KBM-7 (cell line): ENCODE measurements at regions not wholly inside any gene's neighbourhood (a gene's known extent, or its start where the extent isn't known, plus 50 kb on each side); places are given as distances from the start of the nearest gene placed in this dataset.

Experiments
- DNase-seq: peaks from one replicate; pipeline ENCODE4 v3.0.0-alpha.2; 2015
- in situ Hi-C: fragments of 300-500 bp; cut with MboI; formaldehyde crosslinking; loops from 2 replicates; pipeline ENCODE4 v1.14.3; 2020; ENCODE audit warnings: low sequenced_read_pairs, low pct_unique_long_range_greater_than_20kb, mixed read lengths

DNA sequence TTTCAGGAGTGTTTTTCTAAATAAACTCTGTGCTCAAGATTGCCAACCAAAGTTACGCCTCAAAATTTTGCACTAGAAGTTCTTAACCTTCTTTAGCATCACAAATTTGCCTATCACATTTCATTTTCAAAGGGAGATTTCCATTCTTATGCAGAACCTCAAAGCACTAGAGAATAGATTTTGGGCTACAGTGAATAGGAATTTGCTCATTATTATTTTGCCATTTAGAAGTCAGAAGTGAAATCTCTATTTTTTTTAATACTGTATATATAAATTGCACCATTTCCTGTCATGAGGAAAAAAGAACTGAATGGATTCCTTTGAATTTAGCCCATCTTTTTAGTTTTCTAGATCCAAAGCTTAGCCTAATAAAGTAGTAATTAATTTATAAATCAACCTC is 796.4 kb downstream of the ADGRL2 start:
- in situ Hi-C loops: no loop called here
- no peak for DNase-seq

DNA sequence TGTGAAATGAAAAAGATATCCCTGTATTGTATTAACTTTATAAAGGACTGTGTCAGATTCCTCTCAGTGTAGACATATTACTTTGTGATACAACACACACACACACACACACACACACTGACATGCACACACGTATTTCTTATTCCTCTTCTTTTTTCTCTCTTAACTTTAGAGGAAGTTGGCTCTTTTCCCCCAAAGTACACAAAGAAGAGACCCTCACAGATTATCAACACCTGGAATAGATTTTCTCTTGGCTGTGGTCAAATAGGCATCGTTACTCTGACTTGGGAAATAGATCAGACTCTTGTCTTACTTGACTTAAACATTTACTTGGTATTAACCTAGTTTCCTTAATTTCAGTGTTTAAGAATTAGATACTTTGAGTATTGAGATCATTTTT is 792.8 kb downstream of the ADGRL2 start:
- no peak for DNase-seq
- in situ Hi-C loops: no loop called here

DNA sequence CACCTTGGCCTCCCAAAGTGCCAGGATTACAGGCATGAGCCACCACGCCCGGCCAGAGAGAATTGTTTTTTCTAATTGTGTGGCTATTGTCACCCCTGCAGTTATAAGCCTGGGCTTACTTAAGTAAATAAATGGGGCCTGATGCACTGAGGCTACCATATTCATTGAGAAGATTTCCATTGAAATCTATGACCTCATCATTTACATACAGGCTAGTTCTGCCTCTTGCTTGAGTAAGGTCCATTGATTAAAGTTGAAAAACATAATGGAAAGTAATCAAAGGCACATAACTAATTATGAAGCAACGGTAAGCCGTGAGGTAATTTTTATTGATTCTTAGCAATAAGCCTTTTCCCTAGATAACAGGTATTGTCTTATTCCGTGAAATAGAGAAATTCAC is 788.9 kb downstream of the ADGRL2 start:
- DNase-seq: no peak
- in situ Hi-C loops: no loop called here

DNA sequence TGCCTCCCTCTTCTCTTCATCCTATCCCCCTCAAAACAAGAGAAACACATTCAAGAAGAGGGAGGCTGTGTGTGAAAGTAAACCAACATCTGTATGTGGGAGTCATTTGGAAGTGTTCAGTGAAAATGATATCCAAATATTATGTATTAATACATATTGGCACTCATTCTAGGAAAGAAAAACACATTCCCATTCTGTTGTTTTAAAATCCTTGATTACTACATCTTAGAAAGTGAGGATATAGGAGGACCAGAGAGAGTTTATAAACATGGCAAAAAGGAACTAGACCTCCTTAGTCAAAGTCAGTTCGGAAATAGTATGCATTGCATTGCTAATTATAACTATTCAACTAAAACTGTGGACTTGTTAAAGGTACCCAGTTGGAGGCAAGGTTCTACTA is 786.6 kb downstream of the ADGRL2 start:
- no peak for DNase-seq
- in situ Hi-C loops: no loop called here

DNA sequence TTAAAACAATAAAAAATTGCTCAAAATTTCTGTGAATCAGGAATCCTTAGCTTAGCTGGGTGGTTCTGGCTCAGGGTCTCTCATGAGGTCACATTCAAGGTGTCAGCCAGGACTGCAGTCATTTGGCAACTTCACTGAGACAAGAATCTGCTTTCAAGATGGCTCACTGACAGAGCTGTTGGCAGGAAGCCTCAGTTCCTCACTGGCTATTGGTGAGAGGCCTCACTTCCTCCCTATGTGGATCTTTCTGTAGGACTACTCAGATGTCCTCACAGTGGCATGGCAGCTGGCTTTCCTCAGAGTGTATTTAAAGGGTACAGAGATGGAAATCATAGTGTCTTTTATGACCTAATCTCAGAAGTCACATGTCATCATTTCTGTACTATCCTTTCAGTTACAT is 785.7 kb downstream of the ADGRL2 start:
- DNase-seq: no peak
- in situ Hi-C loops: no loop called here

DNA sequence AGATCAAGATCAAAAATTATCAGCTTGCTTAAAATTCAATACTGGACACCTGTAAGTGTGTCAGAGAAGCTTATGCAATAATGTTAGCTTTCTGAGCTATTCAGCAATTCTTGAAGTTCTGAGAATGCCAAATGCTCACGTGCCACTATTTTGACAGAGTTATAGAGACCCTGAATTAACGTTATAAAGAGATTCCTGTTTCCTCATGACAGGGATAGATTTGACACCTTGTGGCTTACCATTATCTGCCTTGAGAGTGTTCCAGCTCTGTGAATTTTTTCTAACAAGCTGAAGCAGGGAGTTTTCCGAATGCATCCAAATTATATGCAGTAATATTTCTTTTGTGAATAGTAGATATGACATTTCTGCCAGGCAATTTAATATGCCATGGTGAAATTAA is 781.6 kb downstream of the ADGRL2 start:
- DNase-seq: no peak
- in situ Hi-C loops: no loop called here

DNA sequence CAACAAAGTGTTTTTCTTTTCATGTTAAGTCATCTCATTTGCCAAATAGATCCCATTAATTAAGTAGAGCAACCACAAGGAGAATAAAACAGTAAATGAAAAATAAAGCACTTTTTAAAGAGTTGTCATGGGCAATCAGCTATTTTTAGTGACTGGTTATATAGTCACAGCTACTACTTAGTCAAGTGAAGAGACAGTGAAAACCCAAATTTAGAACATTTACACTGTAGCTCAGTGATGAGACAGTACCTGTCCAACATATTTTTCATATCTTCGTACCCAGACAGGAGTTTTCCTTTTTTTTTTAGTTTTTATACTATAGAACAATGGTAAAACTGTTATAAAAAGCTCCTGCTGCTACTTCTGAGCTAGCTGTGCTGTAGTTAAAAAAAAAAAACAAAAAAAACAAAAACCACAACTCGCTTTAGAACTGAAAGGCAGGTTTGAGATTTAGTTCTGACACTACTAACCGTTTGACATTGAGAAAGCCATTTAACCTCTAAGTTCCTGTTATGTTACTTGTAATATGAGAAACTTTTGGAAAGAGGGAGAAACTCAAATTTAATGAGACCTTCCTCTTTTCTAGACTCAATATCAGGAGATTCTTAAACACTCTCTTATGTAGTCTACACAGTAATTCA is 777.5 kb downstream of the ADGRL2 start:
- in situ Hi-C loops: no loop called here

DNA sequence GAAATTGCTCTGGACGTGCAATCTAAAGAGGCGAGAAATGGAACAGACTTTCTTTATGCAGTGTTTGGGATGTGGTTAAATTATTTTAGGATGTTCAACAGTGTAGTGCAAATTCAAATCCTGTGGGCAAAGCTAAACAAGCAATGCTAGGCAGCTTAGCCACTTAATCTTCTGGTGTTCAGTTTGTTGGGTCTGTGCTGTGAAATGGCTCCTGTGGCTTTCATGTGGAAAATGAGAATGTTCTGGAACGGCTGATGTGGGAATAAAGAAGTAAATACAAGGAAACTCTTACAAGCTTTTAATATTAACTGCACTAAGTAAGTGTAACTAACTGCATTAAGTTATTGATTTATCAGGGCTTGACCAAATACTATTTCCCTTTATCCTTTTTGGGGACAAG is 766.6 kb downstream of the ADGRL2 start:
- in situ Hi-C loops: no loop called here

More for the DNA sequence above, 777.5 kb downstream of the ADGRL2 start:
- DNase-seq: no peak

DNA sequence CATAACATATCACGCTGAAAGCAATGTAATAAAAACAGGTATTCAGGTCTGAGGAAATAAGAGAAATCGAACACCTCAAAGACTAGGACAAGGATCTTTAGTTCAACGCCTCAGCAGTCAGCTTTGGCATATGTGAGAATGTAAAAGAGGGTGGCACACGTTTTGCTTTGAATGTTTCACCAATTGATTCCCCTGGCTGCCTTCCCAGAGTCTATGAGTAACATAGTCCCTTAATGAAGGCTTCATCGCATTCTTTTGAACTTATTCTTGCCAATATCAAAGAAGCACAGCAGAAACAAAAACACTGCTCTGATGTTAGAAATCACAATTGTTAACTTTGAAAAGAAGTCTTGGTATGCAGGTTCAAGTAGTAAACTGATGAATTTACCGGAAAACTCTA is 764.8 kb downstream of the ADGRL2 start:
- DNase-seq: no peak
- in situ Hi-C loops: no loop called here

More for the DNA sequence above, 766.6 kb downstream of the ADGRL2 start:
- no peak for DNase-seq

DNA sequence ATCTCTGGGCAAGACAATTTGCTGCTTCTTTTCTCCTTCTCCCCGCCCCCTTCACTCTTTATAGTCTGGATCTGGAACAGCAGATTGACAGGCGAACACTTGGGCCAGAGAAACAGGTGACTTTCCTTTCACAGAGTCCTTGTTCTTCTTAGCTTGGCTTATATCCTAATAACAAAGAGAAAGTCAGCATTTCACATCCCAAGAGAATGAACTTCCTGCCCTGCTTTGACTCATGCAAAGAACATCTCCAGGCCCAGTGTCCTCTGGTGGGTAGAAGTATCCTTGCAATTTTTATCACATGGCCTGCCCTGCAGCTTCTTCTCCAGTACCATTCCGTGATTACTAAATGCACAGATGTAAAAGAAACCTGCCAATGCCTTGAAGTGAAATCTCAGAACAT is 764.4 kb downstream of the ADGRL2 start:
- DNase-seq: no peak
- in situ Hi-C loops: no loop called here

DNA sequence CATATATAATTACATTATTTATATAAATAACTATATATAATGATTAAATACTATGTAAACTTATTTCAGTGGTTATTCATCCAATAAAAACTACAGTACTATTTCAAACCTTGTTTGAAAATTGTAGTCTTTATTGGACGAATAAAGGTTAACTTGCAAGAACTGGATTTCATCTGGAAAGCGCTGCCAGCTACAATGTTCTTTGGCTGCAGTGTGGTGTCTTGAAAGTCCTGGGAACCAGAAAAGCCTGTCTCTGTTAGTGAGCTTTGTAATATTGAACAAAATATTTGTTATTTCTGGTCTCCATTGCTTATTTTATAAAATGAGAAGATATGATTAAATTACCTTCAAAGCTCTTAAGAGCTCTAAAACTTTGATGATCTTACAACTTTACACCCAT is 763.6 kb downstream of the ADGRL2 start:
- in situ Hi-C loops: no loop called here
- no peak for DNase-seq

DNA sequence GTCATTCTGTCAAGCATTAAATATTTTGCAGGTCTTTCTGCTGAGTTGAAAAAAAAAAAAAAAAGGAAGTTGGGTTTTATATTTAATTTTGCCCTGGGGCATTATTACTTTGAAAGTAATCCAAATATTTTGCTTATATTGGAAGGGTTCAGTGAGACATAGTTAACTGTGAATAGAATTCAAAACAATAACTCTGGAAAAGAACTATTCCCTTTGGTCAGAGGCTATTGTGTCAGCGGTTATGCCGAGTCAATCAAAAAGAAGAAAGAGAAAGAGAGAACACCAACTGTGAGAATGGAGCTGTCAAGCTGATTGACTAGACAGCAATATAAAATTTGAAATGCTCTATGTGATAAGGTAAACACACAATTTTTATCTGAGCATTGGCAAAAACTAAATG is 761.7 kb downstream of the ADGRL2 start:
- no peak for DNase-seq
- in situ Hi-C loops: no loop called here

DNA sequence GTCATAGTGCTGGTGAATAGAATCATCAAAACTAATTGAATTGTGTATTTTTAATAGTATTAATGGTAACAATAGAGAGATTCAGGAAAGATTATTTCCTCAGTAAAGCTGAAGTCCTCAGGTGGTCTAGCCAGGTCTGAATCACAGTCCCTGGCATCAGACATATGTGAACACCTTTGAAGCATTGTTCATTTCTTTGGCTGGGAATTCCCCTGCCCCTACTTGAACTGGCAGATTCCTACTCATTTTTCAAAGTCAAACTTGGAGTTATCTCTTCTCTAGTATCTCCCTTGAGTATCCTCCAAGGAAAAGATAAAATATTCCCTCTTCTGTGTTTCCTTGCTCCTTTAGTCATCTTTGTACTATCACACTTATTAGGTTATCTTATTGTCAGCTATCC is 759.8 kb downstream of the ADGRL2 start:
- in situ Hi-C loops: no loop called here
- DNase-seq: no peak

DNA sequence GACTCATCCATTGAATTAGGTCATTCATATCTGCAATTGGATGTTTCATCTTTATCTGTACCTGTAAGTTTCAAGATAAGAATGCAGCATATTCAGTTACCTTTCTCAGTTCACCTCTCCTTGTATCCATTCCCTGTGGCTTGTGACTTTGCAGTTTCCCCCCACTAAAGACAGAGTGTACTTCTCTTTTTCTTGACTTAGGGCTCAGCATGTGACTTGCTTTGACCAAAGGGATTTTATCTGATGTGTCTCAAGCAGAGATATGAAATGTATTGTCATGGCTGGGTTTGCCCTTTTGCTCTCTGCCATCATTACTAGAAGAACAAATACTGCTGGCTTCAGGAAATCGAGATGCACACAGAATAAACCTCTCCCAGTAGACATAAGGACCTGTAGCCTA is 754.8 kb downstream of the ADGRL2 start:
- in situ Hi-C loops: no loop called here
- no peak for DNase-seq

DNA sequence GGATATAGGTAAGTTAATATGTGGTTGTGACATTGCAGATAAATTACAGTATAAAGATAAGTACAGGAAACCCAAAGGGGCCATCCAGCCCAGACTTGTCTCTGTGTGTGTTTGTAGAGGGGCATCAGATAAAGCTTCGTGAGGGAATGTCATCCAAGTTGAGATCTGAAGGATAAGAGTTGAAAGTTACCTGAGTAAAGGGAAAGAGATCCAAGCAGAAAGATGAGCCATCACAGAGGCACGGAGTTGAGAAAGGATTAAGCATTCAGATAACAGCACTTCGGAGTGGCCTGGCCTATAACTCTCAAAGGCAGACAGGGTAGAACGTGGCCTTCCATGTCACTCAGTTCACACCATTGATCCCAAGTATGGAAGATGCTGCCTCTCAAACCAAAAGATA is 749.1 kb downstream of the ADGRL2 start:
- in situ Hi-C loops: no loop called here
- DNase-seq: no peak

DNA sequence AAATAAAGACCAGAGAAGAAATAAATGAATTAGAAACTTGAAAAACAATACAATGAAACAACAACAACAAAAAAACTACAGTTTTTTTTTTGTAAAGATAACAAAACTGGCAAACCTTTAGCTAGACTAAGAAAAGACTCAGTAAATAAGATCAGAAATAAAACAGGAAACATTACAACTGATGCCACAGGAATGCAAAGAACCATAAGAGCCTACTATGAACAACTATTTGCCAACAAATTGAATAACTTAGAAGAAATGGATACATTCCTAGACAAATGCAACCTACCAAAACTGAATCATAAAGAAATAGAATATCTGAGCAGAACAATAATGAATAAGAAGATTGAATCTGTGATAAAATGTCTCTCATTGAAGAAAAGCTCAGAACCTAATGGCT is 742.0 kb downstream of the ADGRL2 start:
- no peak for DNase-seq
- in situ Hi-C loops: no loop called here

DNA sequence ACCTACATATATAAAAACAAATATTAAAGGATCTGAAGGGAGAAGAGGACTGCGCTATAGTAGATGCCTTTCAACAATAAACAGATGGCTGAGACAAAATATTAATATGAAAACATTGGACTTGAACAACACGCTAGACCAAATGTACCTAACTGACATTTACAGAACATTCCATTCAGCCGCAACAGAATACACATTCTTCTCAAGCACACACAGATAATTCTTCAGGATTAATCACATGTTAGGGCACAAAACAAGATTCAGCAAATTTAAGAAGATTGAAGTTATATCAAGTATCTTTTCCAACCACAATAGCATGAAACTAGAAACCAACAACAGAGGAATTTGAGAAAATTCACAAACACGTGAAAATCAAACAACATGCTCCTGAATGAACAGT is 741.4 kb downstream of the ADGRL2 start:
- in situ Hi-C loops: no loop called here
- DNase-seq: no peak

DNA sequence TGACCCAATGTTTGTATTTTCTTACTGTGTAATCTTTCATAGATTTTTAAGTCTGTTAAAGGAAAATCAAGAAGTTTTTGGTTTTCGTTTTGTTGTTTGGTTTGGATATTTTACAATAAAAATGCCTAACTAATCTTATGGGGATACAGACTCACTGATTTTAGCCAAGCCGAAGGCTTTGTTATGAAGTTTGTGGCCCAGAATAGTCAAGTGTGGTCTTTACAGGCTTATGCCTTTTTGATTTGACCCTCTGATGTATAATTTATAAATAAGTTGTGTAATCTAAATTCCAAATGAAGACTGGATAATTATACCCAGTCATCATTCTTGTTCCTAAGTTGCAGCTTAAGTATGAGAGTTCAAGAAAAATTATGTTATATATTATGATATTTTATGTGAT is 739.3 kb downstream of the ADGRL2 start:
- DNase-seq: no peak
- in situ Hi-C loops: no loop called here

DNA sequence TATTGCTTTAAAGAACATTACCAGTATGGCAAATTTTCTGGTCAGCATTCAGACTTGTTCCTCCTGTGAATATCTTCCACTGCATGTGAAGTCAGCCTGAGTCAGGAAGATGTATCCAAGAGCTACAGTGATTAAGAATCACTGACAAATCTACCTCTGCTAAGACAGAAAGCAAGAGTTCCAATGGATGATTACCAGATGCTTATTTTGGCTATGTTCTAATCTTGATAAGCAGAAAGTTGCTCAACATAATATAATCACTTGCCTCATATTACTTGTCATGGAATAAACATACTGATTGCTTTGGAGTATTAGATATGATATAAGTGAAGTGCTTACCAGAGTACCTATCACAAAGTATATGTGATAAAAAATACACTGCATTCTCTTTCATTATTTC is 738.1 kb downstream of the ADGRL2 start:
- DNase-seq: no peak
- in situ Hi-C loops: no loop called here

DNA sequence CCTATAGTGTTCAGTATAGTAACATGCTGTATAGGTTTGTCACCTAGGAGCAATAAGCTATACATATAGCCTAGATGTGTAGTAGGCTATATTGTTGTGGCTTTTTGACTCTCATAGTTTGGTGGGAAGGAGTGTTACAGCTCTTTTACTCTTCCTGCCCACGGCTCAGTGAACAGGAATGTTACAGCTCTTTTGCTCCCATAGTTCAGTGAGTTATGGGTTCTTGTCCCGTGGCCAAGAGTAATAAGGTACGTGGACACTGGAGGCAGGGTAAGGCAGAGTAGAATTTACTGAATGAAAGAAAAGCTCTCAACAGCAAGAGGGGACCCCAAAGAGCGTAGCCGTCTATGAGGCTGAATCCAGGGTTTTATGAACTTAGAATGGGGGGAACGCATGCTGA is 734.3 kb downstream of the ADGRL2 start:
- no peak for DNase-seq
- in situ Hi-C loops: no loop called here

DNA sequence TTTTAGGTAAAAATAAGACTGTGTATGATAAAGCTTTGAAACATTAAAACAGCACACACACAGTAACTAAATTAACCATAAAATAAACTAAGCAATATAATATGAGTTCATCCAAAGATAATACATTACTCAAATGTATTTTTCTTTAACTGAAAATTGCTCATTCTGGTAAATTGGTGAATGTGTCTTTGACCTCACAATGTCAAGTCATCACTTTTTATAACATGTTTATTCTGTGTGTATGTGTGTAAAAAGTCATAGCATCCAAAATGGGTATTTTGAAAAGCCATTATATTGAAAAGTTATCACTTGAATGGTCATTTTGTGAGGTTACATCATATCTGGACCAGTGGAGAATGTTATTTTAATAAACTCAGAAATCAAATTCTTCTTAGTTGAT is 724.6 kb downstream of the ADGRL2 start:
- in situ Hi-C loops: no loop called here

DNA sequence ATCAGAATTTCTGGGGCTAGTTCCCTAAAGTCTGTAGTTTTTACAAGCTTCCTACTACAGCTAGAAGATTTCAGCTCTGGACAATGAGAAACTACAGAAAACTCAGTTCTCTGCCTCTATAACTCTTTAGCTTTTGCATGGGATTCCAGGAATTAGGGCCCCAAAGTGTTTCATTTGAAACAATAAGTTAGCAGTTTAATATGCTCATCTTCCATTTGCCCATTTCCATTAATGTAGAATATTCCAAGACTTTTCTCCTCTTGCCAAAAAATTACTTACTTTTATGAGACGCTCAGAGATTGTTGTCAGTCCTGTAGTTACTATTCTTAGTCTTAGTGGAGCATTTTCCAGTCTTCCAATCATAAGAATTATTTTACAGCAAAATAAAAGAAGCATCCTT is 719.9 kb downstream of the ADGRL2 start:
- DNase-seq: no peak
- in situ Hi-C loops: no loop called here

More for the DNA sequence above, 724.6 kb downstream of the ADGRL2 start:
- DNase-seq: no peak
